HCT116 (cell line): ENCODE measurements at regions not wholly inside any gene's neighbourhood (a gene's known extent, or its start where the extent isn't known, plus 50 kb on each side); places are given as distances from the start of the nearest gene placed in this dataset.

Experiments
- ATAC-seq: fragments of 200-7000 bp; cut with Tn5 transposase; 2 replicates; pipeline ENCODE4 v1.9.1; 2020; ENCODE audit warnings: mild to moderate bottlenecking, moderate library complexity
- BruUV-seq: library from RNA; stranded (reverse); fragments of 400-500 nt; replicated peaks from 2 replicates; lab custom pipeline; 2021; lab: Mats Ljungman, UMichigan
- CTCF ChIA-PET: fragments of 300-600 bp; sonication (Branson Sonifier 250); formaldehyde crosslinking; loops from one replicate; lab custom pipeline; 2021; ENCODE audit warnings: antibody characterized with exemption; lab: Charles Lee
- POLR2A ChIA-PET: fragments of 300-600, 350-600 bp; sonication (Branson Sonifier 250); formaldehyde crosslinking; loops from one replicate; lab custom pipeline; 2021; ENCODE audit warnings: antibody characterized with exemption; lab: Charles Lee
- RAD21 ChIA-PET, 2 experiments: fragments of 300-600 bp; sonication (Branson Sonifier 250); formaldehyde crosslinking; loops; one replicate each; lab custom pipeline; 2023; ENCODE audit warnings: low total read pairs in 2 of 2; ENCODE audit not compliant: uncharacterized antibody in 2 of 2, unreplicated experiment in 2 of 2, low non-redundant PET in 1 of 2; lab: Charles Lee
- DNase-seq: peaks from one replicate; pipeline ENCODE4 v3.0.0-alpha.2; 2010; ENCODE audit warnings: low read depth, low spot score
- H2AFZ ChIP-seq: fragments of 200-600 bp; shearing (Covaris generic), sonication (generic); 2 replicates; pipeline ENCODE4 v1.6.1; 2017; ENCODE audit warnings: low read depth, mixed run types, mixed read lengths, antibody characterized with exemption, low read length; ENCODE audit not compliant: poor library complexity, severe bottlenecking
- H3K27ac ChIP-seq: 2 replicates; pipeline ENCODE4 v1.5.1; 2012; ENCODE audit warnings: low read depth, low read length
- H3K27me3 ChIP-seq: fragments of 200-600 bp; sonication (generic); 2 replicates; pipeline ENCODE4 v1.6.1; 2016; ENCODE audit warnings: mixed run types, low read length, mixed read lengths; ENCODE audit not compliant: insufficient read depth
- H3K36me3 ChIP-seq, 2 experiments: fragments of 200-500 bp in 1 of 2; fragments of 200-600 bp in 1 of 2; sonication (Bioruptor generic) in 1 of 2; sonication (generic) in 1 of 2; 2 replicates each; pipeline versions ENCODE4 v1.5.1 to v1.6.1; 2014 to 2016; ENCODE audit warnings: low read length in 2 of 2, inconsistent platforms in 1 of 2, mixed read lengths in 1 of 2, mixed run types in 1 of 2; ENCODE audit not compliant: insufficient read depth in 2 of 2, control insufficient read depth in 1 of 2
- H3K4me1 ChIP-seq, 2 experiments: fragments of 200-600 bp in 1 of 2; sonication (generic) in 1 of 2; 2 replicates each; pipeline versions ENCODE4 v1.5.1 to v1.6.1; 2012 to 2017; ENCODE audit warnings: low read length in 2 of 2, inconsistent platforms in 1 of 2, mild to moderate bottlenecking in 1 of 2, mixed read lengths in 1 of 2, mixed run types in 1 of 2, moderate library complexity in 1 of 2; ENCODE audit not compliant: insufficient read depth in 2 of 2, control insufficient read depth in 1 of 2
- H3K4me2 ChIP-seq: fragments of 200-600 bp; sonication (generic); 2 replicates; pipeline ENCODE4 v1.6.1; 2017; ENCODE audit warnings: mixed run types, low read length, mixed read lengths
- H3K4me3 ChIP-seq, 2 experiments: fragments of 200-600 bp in 1 of 2; sonication (generic) in 1 of 2; replicated peaks in 1 of 2; 2 replicates each; pipeline ENCODE4 v1.5.1; 2011 to 2016; ENCODE audit warnings: low read length in 2 of 2, control low read depth in 1 of 2, low read depth in 1 of 2, mild to moderate bottlenecking in 1 of 2, mixed read lengths in 1 of 2, mixed run types in 1 of 2
- H3K79me2 ChIP-seq: fragments of 200-600 bp; sonication (generic); 2 replicates; pipeline ENCODE4 v1.6.1; 2017; ENCODE audit warnings: mild to moderate bottlenecking, mixed run types, low read length, moderate library complexity, mixed read lengths; ENCODE audit not compliant: insufficient read depth
- H3K9ac ChIP-seq: fragments of 200-600 bp; sonication (generic); 2 replicates; pipeline ENCODE4 v1.6.1; 2016; ENCODE audit warnings: low read length, mixed read lengths
- H3K9me2 ChIP-seq: fragments of 200-600 bp; sonication (generic), shearing (Covaris generic); 2 replicates; pipeline ENCODE4 v1.6.1; 2017; ENCODE audit warnings: mixed run types, mild to moderate bottlenecking, moderate library complexity; ENCODE audit not compliant: insufficient read depth
- H3K9me3 ChIP-seq, 2 experiments: fragments of 200-500 bp in 1 of 2; fragments of 200-600 bp in 1 of 2; sonication (Bioruptor generic) in 1 of 2; sonication (generic) in 1 of 2; 2 replicates each; pipeline ENCODE4 v1.6.1; 2014 to 2017; ENCODE audit warnings: low read length in 2 of 2, mixed read lengths in 2 of 2, inconsistent platforms in 1 of 2, low read depth in 1 of 2, mild to moderate bottlenecking in 1 of 2, mixed run types in 1 of 2, moderate library complexity in 1 of 2; ENCODE audit not compliant: control insufficient read depth in 1 of 2, insufficient read depth in 1 of 2
- H4K20me1 ChIP-seq: fragments of 200-600 bp; sonication (generic), shearing (Covaris generic); 2 replicates; pipeline ENCODE4 v1.6.1; 2017; ENCODE audit warnings: mixed run types, mild to moderate bottlenecking, moderate library complexity; ENCODE audit not compliant: insufficient read depth
- CEBPB ChIP-seq: IDR thresholded peaks from 2 replicates; pipeline ENCODE4 v1.6.1; 2012; ENCODE audit warnings: low read depth
- EGR1 ChIP-seq: IDR thresholded peaks from 2 replicates; pipeline ENCODE4 v1.6.1; 2012; ENCODE audit warnings: low read depth
- EZH2phosphoT487 ChIP-seq: fragments of 200-600 bp; IDR thresholded peaks from 2 replicates; pipeline ENCODE4 v1.6.1; 2018; ENCODE audit warnings: antibody characterized with exemption, borderline replicate concordance
- POLR2AphosphoS5 ChIP-seq: IDR thresholded peaks from 2 replicates; pipeline ENCODE4 v1.6.1; 2011; ENCODE audit warnings: mild to moderate bottlenecking, low read depth, low read length, moderate library complexity
- RAD21 ChIP-seq: IDR thresholded peaks from 2 replicates; pipeline ENCODE4 v1.6.1; 2012; ENCODE audit warnings: low read depth, mild to moderate bottlenecking
- SRF ChIP-seq: IDR thresholded peaks from 2 replicates; pipeline ENCODE4 v1.6.1; 2012; ENCODE audit warnings: low read depth
- ZNF274 ChIP-seq: fragments of 200-500 bp; sonication (Bioruptor generic); IDR thresholded peaks from 2 replicates; pipeline ENCODE4 v1.6.1; 2014; ENCODE audit warnings: mild to moderate bottlenecking, low read depth, low read length, inconsistent platforms
- intact Hi-C: fragments of 100-400 bp; cut with micrococcal nuclease; formaldehyde crosslinking; loops from 2 replicates; pipeline ENCODE4 v1.10.0; 2022
- TF ChIP-seq, protein P1 (sequence below): IDR thresholded peaks from 2 replicates; pipeline ENCODE4 v1.6.1; 2012

DNA sequence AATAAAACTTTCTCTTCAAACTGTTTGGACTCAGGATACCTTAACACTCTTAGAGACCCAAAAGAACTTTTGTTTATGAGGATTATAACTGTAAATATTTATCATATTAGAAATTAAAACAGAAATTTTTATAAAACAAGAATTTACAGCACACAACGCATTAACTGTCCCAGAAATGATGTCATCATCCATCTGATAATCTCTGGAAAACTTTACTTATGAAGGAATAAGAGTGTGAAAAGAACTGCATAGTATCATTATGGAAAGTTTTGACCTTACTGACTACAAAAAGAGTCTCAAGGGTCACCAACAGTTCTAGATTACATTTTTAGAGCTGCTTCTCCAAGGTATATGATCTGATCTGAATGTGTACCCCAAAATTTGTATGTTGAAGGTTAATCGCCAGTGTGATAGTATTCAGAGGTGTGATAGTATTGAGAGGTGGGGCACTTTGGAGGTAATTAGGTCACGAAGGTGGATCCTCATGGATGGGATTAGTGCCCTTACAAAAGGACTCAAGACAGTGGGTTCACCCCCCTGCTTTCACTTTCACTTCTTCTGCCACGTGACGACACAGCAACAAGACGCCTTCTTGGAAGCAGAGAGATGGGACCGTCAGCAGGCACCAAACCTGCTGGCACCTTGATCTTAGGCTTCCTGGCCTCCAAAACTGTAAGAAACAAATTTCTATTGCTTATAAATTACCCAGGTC, 95.7 kb upstream of the NR5A2 start:
- no peak for DNase-seq
- H3K36me3 ChIP-seq = no peaks in the 10 kb centered on the region
- H3K4me3 ChIP-seq = no peak overlapping the region
- ChIA-PET RAD21 (no interaction called here), CTCF (no interaction called here), POLR2A (no interaction called here)
- H3K27me3 ChIP-seq = no peaks in the 10 kb centered on the region
- H3K4me1 ChIP-seq = no peaks in the 10 kb centered on the region; a peak in 1 of 4 replicates
- ATAC-seq = no peak
- H3K79me2 ChIP-seq = no peaks in the 10 kb centered on the region
- no peak overlapping the region for H3K4me2 ChIP-seq
- H3K9me3 ChIP-seq = no peaks in the 10 kb centered on the region
- H2AFZ ChIP-seq = peak overlapping the region; percentile 58
- no peaks in the 10 kb centered on the region for H4K20me1 ChIP-seq
- no peaks in the 10 kb centered on the region for H3K9me2 ChIP-seq
- no TSS peak for BruUV-seq
- H3K9ac ChIP-seq = no peak overlapping the region
- intact Hi-C loops = no loop called here
- H3K27ac ChIP-seq = no peak overlapping the region
- no peak for TF ChIP-seq RAD21
- no peak for TF ChIP-seq SRF
- no peak for TF ChIP-seq CEBPB
- TF ChIP-seq POLR2AphosphoS5 = no peak
- no peak for TF ChIP-seq EGR1

DNA sequence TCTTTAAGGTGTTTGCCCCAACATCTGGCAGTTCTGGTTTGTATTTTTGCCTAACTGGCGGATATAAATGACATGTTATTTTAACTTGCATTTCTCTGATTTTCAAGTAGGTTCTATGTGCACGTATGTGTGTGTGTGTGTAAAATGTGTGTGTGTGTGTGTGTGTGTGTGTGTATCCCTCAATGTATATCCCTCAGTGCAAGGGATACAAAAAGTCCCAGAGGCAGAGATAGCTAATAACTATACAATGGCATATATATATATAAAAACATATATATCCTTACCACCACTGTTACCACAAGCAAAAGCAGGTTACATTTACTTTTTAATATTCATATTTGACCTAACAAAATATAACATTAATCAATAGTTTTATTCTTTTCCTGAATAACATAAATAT, 95.0 kb upstream of the NR5A2 start:
- TF ChIP-seq ZNF274 = no peak
- no peak for TF ChIP-seq EZH2phosphoT487
- TF ChIP-seq, protein P1, sequence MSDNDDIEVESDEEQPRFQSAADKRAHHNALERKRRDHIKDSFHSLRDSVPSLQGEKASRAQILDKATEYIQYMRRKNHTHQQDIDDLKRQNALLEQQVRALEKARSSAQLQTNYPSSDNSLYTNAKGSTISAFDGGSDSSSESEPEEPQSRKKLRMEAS = no peak
- no peaks in the 10 kb centered on the region; a peak in 1 of 4 replicates for H3K4me1 ChIP-seq
- ATAC-seq = no peak
- CTCF ChIA-PET = no interaction called here
- no peaks in the 10 kb centered on the region for H4K20me1 ChIP-seq
- H3K79me2 ChIP-seq = no peaks in the 10 kb centered on the region
- no peak overlapping the region for H3K4me2 ChIP-seq
- H3K9ac ChIP-seq = no peak overlapping the region
- DNase-seq = no peak
- peak overlapping the region; percentile 58 for H2AFZ ChIP-seq
- no peak overlapping the region for H3K27ac ChIP-seq
- H3K27me3 ChIP-seq = no peaks in the 10 kb centered on the region
- intact Hi-C loops = no loop called here
- H3K36me3 ChIP-seq = no peaks in the 10 kb centered on the region
- RAD21 ChIA-PET = no interaction called here
- H3K9me3 ChIP-seq = no peaks in the 10 kb centered on the region
- POLR2A ChIA-PET = no interaction called here
- no peaks in the 10 kb centered on the region for H3K9me2 ChIP-seq
- no peak overlapping the region for H3K4me3 ChIP-seq
- no TSS peak for BruUV-seq
